Hematopoietic multipotent progenitor cell (in vitro differentiated cells): ENCODE measurements at regions not wholly inside any gene's neighbourhood (a gene's known extent, or its start where the extent isn't known, plus 50 kb on each side); places are given as distances from the start of the nearest gene placed in this dataset.

ENCODE experiments used
- DNase-seq, 3 donors: peaks; one replicate each; pipeline ENCODE4 v3.0.0-alpha.2; 2011 to 2015; ENCODE audit warnings: low read depth in 2 of 3, low spot score in 2 of 3

- DNase-seq, result no peak
Observed at GRCh38 chr10:32174349-32174893, 118.2 kb upstream of the KIF5B start.

DNA sequence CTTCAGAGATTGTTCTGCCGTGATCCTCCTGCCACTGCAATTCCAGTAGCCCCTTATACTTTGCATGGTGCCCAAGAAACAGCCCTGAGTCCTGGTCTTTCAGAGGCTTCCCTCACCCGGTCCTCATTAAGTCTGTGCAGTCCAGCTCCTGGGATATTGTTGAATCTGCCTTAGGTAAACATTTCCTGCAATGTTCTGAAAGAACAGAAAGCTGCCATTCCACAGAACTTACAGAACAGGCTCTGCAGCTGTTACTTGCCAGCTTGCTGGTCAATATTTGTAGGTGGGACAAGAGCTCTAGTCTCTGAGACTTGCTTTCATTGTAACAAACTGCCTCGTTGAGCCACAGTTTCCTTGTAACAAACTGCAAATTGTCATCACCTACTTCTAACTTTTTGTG, 115.0 kb upstream of the KIF5B start:
- no peak for DNase-seq

GRCh38 chr10:32169556-32169955, 113.3 kb upstream of the KIF5B start:
- no peak for DNase-seq

GRCh38 chr10:32167450-32167849, 111.2 kb upstream of the KIF5B start:
- no peak for DNase-seq

- DNase-seq, result no peak
Observed at GRCh38 chr10:32166365-32166764, 110.1 kb upstream of the KIF5B start.

DNA sequence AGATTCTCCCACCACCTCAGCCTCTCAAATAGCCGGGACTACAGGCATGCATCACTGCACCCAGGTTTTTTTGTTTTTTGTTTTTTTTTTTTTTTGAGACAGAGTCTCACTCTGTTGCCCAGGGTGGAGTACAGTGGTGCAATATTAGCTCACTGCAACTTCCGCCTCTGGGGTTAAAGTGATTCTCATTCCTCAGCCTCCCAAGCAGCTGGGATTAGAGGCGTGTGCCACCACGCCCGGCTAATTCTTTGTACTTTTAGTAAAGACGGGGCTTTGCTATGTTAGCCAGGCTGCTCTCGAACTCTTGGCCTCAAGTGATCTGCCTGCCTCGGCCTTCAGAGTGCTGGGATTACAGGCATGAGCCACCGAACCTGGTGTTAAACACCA, 107.5 kb upstream of the KIF5B start:
- no peak for DNase-seq

GRCh38 chr10:32163071-32163761, 107.0 kb upstream of the KIF5B start:
- no peak for DNase-seq

GRCh38 chr10:32161586-32161985, 105.4 kb upstream of the KIF5B start:
- DNase-seq, result no peak

- DNase-seq, result no peak
Observed at GRCh38 chr10:32160864-32161263, 104.6 kb upstream of the KIF5B start.

DNA sequence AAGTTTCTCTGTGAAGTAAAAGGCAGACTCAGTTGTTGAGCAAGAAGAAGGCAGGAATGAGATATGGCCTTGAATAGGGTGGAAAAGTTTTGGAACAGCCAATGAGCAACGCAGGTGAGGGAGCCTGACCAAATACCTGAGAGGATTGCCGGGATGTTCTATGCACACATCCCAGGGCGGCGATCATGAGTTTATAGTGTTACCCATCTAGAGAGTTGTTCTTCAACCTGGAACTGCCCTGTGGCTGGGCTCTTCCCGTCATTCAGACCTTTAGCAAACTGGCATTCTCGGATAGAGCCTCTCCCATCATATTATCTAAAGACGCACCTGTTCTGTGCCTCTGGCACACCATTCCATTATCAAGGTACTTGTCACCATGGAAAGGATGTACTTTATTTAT, 103.0 kb upstream of the KIF5B start:
- DNase-seq, result no peak

DNA sequence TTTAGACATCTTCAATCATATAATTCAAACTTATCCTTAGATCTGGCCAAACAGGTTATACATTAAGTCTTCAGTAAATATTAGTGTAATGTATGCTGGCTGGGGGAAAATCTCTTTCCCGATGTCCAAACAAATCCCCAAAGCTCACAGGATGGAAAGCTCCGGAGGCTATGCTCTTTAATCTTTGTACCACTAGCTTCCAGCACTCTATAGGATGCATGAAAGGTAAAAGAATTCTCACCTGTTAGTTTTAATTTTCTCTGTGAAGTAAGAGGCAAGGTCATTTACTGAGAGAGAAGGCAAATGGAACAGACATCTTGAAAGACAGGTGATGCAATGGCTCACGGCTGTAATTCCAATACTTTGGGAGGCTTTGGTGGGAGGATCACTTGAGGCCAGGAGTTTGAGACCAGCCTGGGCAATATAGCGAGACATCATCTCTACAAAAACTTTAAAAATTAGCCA, 99.8 kb upstream of the KIF5B start:
- no peak for DNase-seq

- DNase-seq, result no peak
Observed at GRCh38 chr10:32155075-32155516, 98.9 kb upstream of the KIF5B start.

- DNase-seq, result no peak
Observed at GRCh38 chr10:32153931-32154330, 97.7 kb upstream of the KIF5B start.

- no peak for DNase-seq
Observed at GRCh38 chr10:32153252-32153651, 97.0 kb upstream of the KIF5B start.

DNA sequence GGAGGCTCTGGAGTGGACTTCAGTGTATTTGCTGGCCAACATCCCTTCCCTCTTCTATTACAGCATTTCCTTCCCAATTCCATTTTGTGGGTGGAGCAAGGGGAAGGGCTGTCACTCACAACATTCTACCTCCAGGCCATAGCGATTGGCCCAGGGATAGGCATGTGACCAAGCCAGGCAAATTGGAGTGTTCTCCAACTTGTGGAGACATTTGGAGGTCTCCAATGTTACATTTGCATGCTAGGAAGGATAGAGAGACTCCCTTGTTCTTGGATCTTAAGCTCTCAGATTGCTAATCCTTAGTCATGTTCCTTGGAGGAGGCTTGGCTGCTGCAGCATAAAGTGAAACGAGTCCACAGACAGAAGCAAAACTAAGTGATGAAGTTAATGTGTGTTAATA, 95.6 kb upstream of the KIF5B start:
- DNase-seq, result no peak

GRCh38 chr10:32150532-32151101, 94.4 kb upstream of the KIF5B start:
- no peak for DNase-seq

DNA sequence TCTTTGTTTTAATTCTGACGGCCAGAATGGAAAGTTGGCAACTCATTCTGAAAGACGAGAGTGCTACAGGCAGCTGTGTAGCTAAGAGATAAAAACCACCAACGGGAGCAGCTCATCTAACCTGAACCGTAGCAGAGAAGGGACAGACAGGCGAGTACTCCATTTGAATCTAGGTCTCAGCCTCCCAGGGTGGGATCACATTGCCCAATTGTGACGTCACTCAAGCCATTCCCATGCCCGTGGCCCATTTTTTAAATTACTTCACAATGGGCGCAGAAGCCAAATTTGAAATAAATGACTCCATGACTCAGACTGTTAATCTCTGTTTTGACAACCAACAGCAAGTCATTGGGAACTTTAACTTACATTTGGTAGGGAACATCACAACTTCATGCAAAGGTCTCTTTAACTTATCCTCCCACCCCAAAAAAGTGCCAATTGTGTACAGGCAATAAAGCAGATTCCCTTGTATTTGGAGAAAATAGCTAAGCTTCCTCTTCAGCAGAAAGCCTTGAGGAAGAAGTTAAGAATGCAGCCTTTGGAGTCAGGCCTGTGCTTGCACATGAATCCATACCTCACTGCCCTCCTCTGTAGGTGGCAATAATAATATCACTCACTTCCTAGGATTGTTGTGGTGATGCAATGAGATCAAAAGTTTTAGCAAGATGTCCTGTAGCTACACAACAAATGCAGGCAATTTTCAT, 93.2 kb upstream of the KIF5B start:
- no peak for DNase-seq

DNA sequence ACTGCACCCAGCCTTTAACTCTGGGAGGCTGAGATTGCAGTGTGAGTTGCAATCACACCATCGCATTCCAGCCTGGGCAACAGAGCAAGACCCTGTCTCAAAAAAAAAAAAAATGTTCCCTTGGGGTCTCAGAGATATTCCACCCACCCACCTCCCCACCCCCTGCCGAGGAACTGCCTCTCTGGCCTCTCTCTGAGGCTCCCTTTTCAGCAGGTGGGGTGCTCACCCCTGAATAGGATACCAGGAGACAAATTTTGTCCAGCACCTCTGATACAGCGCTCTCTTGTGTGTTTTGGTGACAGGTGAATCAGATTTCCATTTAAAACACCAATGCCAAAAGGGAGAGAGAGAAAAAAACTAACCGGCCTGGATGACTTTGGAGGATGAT, 92.6 kb upstream of the KIF5B start:
- DNase-seq, result no peak

DNA sequence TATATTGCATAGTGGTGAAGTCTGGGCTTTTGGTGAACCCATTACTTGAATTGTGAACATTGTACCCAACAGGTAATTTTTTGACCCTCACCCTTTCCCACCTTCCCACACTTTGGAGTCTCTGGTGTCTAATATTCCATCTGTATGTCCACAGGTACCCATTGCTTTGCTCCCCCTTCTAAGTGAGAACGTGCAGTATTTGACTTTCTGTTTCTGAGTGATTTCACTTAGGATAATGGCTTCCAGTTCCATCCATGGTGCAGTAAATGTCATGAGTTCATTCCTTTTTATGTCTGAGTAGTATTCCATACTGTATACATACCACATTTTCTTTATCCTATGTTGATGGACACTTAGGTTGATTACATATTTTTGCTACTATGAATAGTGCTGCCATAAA, 91.5 kb upstream of the KIF5B start:
- no peak for DNase-seq

GRCh38 chr10:32146166-32146565, 89.9 kb upstream of the KIF5B start:
- DNase-seq, result no peak

DNA sequence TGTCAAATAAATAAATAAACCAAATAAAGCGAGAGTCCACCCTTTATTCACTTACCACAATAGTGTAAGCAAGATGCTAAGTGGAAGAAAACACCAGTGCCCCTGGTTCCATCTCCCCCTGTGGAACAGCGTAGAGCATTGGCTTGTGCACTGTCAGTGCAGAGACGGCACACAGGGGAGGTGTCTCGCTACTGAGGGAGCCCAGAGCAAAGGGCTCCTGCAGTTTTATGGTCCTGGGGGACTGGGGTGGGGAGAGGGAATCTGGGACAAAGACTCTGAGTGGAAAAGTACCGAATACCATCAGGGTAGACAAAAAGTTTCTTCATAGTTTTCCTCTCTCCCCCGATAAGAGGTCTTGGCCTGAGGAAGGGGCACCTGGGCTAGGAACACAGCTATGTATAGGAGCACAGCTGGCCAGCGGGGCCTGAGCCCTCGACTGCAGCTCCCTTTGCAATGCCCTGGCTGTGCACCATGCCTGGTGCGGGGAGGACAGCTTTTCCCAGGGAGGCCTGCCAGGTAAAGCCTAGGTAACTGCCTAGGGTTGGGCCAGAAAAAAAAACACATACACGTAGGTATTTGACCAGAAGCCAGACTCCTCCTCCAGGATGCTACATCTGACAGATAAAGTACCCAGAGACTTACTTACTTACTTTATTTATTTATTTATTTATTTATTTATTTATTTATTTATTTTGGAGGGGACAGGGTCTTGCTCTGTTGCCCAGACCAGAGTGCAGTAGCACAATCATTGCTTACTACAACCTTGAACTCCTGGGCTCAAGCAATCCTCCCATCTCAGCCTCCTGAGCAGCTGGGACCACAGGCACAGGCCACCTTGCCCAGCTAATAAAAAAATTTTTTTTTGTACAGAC, 88.8 kb upstream of the KIF5B start:
- no peak for DNase-seq
